LNCaP clone FGC (cell line): ENCODE measurements at regions not wholly inside any gene's neighbourhood (a gene's known extent, or its start where the extent isn't known, plus 50 kb on each side); places are given as distances from the start of the nearest gene placed in this dataset.

Experiments
- DNase-seq: peaks from one replicate; pipeline ENCODE4 v3.0.0-alpha.2; 2011; ENCODE audit warnings: low read depth
- H3K4me3 ChIP-seq: 2 replicates; pipeline ENCODE4 v1.5.1; 2011; ENCODE audit warnings: mild to moderate bottlenecking, low read depth, low read length, control low read depth
- CTCF ChIP-seq: IDR thresholded peaks from 2 replicates; pipeline ENCODE4 v1.5.1; 2012; ENCODE audit warnings: mild to moderate bottlenecking; ENCODE audit not compliant: control insufficient read depth, insufficient read depth; ENCODE audit errors: extremely low read depth

GRCh38 chr12:46521145-46521544 is 148.6 kb upstream of the SLC38A2 start:
- no peak for DNase-seq
- H3K4me3 ChIP-seq, result no peak overlapping the region
- no peak for TF ChIP-seq CTCF

- H3K4me3 ChIP-seq, result no peak overlapping the region
- no peak for DNase-seq
Measured at GRCh38 chr12:46519407-46519806, 146.8 kb upstream of the SLC38A2 start.

GRCh38 chr12:46518729-46519128 is 146.2 kb upstream of the SLC38A2 start:
- DNase-seq, result no peak
- TF ChIP-seq CTCF, result no peak
- H3K4me3 ChIP-seq, result no peak overlapping the region

More at GRCh38 chr12:46519407-46519806, 146.8 kb upstream of the SLC38A2 start:
- no peak for TF ChIP-seq CTCF

- no peak for TF ChIP-seq CTCF
Measured at GRCh38 chr12:46518169-46518568, 145.6 kb upstream of the SLC38A2 start.

GRCh38 chr12:46517579-46517962 is 145.0 kb upstream of the SLC38A2 start:
- no peak for DNase-seq
- H3K4me3 ChIP-seq, result no peak overlapping the region

More at GRCh38 chr12:46518169-46518568, 145.6 kb upstream of the SLC38A2 start:
- H3K4me3 ChIP-seq, result no peak overlapping the region
- no peak for DNase-seq

GRCh38 chr12:46516933-46517578 is 144.5 kb upstream of the SLC38A2 start:
- no peak for DNase-seq
- no peak overlapping the region for H3K4me3 ChIP-seq
- TF ChIP-seq CTCF, result no peak

More at GRCh38 chr12:46517579-46517962, 145.0 kb upstream of the SLC38A2 start:
- no peak for TF ChIP-seq CTCF

GRCh38 chr12:46516238-46516932 is 143.8 kb upstream of the SLC38A2 start:
- TF ChIP-seq CTCF, result no peak
- no peak for DNase-seq
- no peak overlapping the region for H3K4me3 ChIP-seq
